Dermis blood vessel endothelial cell (primary cell): ENCODE measurements at regions not wholly inside any gene's neighbourhood (a gene's known extent, or its start where the extent isn't known, plus 50 kb on each side); places are given as distances from the start of the nearest gene placed in this dataset.

Experiments
- DNase-seq: peaks from one replicate; pipeline ENCODE4 v3.0.0; 2010

- DNase-seq: no peak
These were observed 109.3 kb upstream of the NUDT6 start for GRCh38 chr4:123031664-123032063.

DNA sequence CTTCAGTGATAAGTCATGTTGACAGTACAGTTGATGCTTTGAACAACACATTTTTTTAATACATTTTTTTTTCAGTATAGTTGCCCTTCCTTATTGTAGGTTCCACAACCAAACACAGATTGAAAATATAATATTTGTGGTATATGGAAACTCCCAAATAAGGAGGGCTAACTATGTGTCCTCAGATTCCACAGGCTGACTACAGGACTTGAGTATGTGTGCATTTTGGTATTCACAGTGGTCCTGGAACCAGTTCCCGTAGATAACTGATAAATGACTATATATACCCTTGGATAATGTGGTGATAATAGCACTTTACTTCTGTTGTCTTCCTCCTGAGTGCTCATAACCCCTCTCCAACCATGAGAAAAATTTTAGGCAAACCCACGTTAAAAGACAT lies 111.6 kb upstream of the NUDT6 start:
- no peak for DNase-seq

GRCh38 chr4:123035239-123035638 lies 112.8 kb upstream of the NUDT6 start:
- no peak for DNase-seq

- no peak for DNase-seq
These were observed 115.4 kb upstream of the NUDT6 start for GRCh38 chr4:123037804-123038203.

- DNase-seq: no peak
These were observed 119.7 kb upstream of the NUDT6 start for GRCh38 chr4:123042095-123042494.

DNA sequence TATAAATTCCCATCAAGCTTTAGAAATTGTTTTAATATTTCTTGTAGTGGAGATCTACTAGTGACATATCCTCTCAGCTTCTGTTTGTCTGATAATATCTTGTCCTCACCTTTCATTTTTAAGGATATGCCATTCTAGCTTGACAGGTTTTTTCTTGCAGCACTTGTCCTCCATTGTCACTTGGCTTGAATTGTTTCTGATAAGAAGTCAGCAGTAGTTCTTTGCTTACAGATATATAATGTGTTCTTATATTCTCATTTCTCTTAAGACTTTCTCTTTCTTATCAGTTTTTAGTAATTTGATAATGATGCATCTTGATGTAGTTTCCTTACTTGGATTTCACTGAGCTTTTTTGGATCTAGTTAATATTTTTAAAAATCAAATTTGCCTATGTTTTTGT lies 120.6 kb upstream of the NUDT6 start:
- DNase-seq: no peak

GRCh38 chr4:123043793-123044425 lies 121.5 kb upstream of the NUDT6 start:
- DNase-seq: no peak

GRCh38 chr4:123046096-123046495 lies 123.7 kb upstream of the NUDT6 start:
- no peak for DNase-seq

DNA sequence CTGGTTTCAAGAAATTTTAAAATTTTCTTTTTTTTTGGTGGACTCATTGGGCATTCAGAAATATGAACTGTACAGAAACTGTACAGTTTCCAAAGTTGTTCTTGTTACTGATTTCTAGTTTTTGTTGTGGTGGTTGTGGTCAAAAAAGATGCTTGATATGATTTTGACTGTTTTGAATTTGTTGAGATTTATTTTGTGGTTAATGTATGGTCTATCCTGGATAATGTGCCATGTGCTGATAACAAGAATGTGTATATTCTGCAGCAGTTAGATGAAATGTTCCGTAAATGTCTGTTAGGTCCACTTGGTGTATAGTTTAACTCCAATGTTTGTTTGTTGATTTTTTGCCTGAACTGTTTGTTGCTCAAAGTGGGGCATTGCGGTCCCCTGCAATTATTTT lies 127.6 kb upstream of the NUDT6 start:
- no peak for DNase-seq

GRCh38 chr4:123052007-123052406 lies 129.6 kb upstream of the NUDT6 start:
- DNase-seq: no peak

DNA sequence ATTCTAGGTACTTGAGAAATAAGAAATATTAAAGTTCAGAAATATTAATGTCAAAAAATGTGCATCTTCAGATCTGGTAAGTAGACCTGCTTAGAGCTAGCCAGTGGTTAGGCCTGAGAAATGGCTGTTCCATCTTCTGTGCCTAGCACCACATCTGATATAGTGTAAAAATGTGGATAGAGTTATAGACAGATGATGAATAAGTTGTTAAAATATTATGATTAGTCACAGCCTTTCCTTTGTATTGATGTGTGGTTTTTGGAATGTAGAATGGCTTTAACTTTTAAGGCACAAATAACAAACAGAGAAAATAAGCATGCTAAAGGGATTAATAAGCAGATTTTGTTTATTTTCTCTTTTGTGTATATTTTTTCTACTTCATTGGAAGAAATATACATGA lies 133.5 kb upstream of the NUDT6 start:
- DNase-seq: peak; percentile 5

- DNase-seq: no peak
These were observed 137.8 kb upstream of the NUDT6 start for GRCh38 chr4:123060039-123060770.

DNA sequence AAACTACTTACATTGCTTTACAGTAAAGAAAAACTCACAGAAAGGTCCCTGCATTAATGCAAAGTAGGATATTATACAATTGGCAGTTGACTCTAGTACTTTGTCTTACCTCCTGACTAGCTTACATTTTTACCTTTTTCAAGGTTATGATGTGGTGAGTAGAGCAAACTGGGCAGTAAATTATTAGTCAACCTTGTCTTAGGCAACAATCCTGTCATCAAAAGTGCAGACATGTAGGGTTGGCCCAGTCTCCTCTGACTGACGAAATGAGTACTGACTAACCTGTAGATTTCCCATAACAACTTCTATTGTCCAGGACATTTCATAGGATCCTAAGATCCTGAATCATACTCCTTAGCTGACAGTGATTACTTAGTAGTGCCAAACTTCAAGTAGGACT lies 142.0 kb upstream of the NUDT6 start:
- no peak for DNase-seq

- DNase-seq: no peak
These were observed 145.7 kb upstream of the NUDT6 start for GRCh38 chr4:123068081-123068480.

DNA sequence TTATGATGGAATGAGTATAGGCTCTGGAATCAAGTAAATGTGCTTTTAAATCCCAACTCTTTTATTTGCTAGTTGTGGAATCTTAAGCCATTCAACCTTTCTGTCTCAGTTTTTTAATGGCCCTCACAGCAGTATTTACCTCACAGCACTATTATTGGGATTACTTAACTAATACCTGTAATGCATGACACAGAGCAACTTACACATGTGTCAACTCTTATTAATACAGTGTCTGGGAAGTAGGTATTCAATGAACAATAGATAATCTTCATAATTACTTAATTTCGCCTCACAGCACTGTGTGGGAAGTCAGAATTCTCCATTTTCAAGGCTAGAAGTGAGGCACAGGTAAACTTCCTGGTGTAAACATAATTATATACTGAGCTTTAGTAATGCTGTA lies 149.7 kb upstream of the NUDT6 start:
- no peak for DNase-seq

DNA sequence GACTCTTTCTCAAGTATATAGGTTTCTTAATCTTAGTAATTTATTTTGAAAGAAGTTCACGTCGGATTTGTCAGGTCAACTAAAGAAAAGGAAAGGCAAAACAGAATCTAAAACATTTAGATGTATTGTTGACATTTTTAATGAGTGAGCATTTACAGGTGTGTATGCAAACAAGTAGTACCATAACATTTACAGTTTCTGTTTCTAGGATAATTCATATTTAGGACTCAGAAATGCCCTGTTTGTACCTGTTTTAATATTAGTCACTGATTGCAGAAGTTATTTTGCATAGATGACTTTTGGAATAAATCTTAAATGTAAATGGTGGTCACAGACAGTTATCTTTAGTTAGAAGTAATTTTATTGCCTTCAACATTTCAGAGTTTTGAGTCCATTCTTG lies 151.3 kb upstream of the NUDT6 start:
- no peak for DNase-seq

GRCh38 chr4:123077330-123077729 lies 154.9 kb upstream of the NUDT6 start:
- DNase-seq: no peak

DNA sequence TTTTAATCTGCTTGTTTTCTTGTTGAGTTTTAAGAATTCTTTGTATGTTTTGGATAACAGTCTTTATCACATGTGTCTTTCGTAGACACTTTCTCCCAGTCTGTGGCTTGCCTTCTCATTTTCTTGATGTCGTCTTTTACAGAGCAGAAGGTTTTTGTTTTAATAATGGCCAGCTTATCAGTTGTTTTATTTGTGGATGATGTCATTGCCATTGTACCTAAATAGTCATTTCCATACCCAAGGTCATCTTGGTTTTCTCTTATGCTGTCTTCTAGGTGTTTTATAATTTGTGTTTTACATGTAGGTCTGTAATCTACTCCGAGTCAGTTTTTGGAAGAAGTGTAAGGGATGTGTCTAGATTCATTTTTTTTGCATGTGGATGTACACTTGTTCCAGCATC lies 159.6 kb upstream of the NUDT6 start:
- DNase-seq: no peak

DNA sequence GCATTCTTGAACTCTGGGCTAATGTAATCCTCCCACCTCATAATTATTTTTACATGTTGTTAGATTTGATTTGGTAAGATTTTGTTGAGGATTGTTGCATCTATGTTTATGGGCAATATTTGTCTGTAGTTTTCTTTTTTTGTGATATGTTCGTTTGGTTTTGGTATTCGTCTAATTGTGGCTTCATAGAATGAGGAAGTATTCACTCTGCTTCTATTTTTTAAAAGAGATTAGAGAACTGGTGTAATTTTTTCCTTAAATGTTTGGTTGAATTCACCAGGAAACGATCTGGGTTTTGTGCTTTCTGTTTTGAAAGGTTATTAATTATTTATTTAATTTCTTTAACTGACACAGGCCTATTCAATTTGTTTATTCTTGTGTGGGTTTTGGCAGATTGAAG lies 161.2 kb upstream of the NUDT6 start:
- DNase-seq: no peak

DNA sequence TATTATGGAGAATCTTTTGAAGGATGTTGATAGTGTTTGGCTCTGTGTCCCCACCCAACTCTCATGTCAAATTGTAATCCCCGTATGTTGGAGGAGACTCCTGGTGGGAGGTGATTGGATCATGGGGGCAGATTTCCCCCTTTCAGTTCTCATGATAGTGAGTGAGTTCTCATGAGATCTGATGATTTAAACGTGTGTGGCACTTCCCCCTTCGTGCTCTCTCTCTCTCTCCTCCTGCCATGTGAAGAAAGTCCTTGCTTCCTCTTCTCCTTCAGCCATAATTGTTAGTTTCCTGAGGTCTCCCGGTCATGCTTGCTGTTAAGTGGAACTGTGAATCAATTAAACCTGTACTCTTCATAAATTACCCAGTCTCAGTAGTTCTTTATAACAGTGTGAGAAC lies 166.1 kb upstream of the NUDT6 start:
- DNase-seq: no peak

- DNase-seq: no peak
These were observed 168.5 kb upstream of the NUDT6 start for GRCh38 chr4:123090886-123091285.

GRCh38 chr4:123092586-123092985 lies 170.2 kb upstream of the NUDT6 start:
- DNase-seq: no peak

DNA sequence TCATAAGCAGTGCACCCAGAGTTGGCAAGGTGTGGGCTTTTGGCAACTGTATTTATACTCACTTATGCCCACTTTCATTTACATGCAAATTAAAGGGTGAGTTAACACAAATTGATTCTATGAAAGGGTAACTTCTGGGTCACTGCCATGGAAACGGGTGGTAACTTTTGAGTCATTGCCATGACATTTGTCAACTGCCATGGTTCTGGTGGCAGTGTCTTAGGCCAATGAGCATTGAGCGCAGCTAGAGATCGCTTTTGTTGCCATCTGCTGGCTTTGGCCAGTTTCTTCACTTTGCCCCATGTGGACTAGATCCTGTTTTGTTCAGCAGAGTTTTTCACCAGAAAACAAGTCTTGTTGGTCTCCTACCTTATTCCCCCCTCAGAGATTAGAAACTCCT lies 170.8 kb upstream of the NUDT6 start:
- no peak for DNase-seq

GRCh38 chr4:123096038-123096437 lies 173.6 kb upstream of the NUDT6 start:
- DNase-seq: peak; percentile 56
